ENCODE measurements at regions not wholly inside any gene's neighbourhood (a gene's known extent, or its start where the extent isn't known, plus 50 kb on each side); places are given as distances from the start of the nearest gene placed in this dataset.
"Not testable (repeated sequence)": the region's sequence is repeated elsewhere in the genome, so short reads cannot be mapped to it uniquely, and the experiment has no call there.

DNA sequence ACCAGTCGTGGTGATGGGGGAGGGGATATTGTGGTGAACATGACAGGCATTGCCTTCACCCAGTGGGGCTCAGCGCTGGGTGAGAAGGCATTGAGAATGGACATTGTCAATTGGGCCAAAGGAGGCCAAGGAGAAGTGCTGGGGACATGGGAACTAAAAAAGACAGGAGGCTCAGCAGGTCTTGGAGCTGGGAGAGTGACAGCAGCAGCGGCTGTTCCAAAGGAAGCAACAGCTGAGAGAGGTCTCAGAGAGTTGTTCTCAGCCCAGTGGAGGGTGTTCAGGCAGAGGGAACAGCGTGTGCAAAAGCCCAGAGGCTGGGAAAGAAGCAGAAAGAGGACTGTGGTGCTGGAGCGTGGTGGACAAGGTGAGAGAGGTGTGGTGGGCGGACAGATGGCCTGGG, 56.6 kb upstream of the ASNS start:
- not testable (repeated sequence) for H3K4me2 ChIP-seq (ENCODE audit: extremely low read depth, insufficient read depth, low read length)

DNA sequence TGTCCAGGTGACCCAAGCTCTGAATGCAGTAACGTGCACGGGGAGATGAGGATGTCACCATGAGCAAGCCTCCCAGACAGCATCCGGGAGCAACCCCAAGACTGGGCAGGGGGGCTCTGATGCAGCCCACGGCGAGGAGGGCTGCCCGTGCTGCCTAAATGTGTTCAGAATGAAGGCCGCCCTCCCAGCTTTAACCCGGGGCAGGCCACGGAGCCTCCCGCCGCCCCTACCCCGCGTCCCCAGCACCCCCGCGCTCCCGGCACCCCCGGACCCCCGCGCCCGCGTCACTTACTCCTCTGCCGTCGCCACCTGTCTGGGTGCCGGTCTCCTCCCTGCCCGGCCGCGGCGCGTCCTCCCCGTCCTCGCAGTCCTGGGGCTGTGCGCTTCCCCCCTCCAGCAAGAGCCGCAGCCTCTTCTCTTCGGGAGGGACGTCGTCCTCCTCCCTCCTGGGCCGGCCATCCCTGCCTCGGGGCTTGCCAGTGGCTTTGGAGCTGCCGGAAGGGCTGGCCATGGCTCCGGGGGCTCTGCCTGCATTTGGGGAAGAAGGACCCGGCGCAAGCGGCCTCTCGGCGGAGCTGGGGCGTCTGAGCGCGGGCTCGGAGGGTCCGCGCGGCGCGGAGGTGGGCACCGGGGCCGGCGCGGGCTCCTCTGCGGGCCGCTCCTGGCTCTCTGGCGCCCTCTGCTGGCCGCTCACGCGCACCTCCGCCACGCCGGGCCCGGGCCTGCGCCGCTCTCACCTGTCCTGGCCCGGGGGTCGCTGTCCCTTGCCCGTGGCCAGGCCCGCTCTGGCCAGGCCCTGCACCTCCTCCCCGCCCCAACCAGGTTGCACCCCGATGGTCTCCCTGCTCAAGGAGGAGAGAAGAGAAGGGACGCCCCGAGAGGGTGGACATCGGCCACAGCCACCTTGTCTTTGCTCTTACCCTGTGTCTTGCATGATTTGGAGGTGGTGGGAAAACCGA, 55.9 kb upstream of the ASNS start:
- DNase-seq (ENCODE audit: low read depth in 2 of 2), result peak; percentile 6 to 24

More for the DNA sequence above, 56.6 kb upstream of the ASNS start:
- H3K9me3 ChIP-seq (ENCODE audit: control insufficient read depth, insufficient read depth, low read depth, low read length); H3K4me1 ChIP-seq (ENCODE audit: control insufficient read depth, extremely low read depth, insufficient read depth, low read length); DNase-seq (ENCODE audit: low read depth in 2 of 2); H3K79me2 ChIP-seq (ENCODE audit: control insufficient read depth, insufficient read depth, low read length); H3K9ac ChIP-seq (ENCODE audit: insufficient read depth, low read length); H3K27ac ChIP-seq (ENCODE audit: insufficient read depth, low read length); H3K27me3 ChIP-seq (ENCODE audit: control insufficient read depth, insufficient read depth, low read length); H2AFZ ChIP-seq (ENCODE audit: low read length); H3K36me3 ChIP-seq (ENCODE audit: control insufficient read depth, insufficient read depth, low read length); H4K20me1 ChIP-seq (ENCODE audit: control insufficient read depth, extremely low read depth, insufficient read depth, low read length); H3K4me3 ChIP-seq (replicated peaks in 1 of 4; ENCODE audit: control extremely low read depth in 1 of 4, insufficient read depth in 1 of 4, low read depth in 3 of 4, low read length in 4 of 4): not testable (repeated sequence)

More for the DNA sequence above, 55.9 kb upstream of the ASNS start:
- not testable (repeated sequence) for H3K9ac ChIP-seq (ENCODE audit: insufficient read depth, low read length); H4K20me1 ChIP-seq (ENCODE audit: control insufficient read depth, extremely low read depth, insufficient read depth, low read length); H3K27ac ChIP-seq (ENCODE audit: insufficient read depth, low read length); H3K4me1 ChIP-seq (ENCODE audit: control insufficient read depth, extremely low read depth, insufficient read depth, low read length); H3K36me3 ChIP-seq (ENCODE audit: control insufficient read depth, insufficient read depth, low read length); H3K9me3 ChIP-seq (ENCODE audit: control insufficient read depth, insufficient read depth, low read depth, low read length); H3K27me3 ChIP-seq (ENCODE audit: control insufficient read depth, insufficient read depth, low read length); H2AFZ ChIP-seq (ENCODE audit: low read length); H3K79me2 ChIP-seq (ENCODE audit: control insufficient read depth, insufficient read depth, low read length)
- Histone ChIP-seq H3K4me2 (ENCODE audit: extremely low read depth, insufficient read depth, low read length) (peak overlapping the region; percentile 35), H3K4me3 (replicated peaks in 1 of 4; ENCODE audit: control extremely low read depth in 1 of 4, insufficient read depth in 1 of 4, low read depth in 3 of 4, low read length in 4 of 4) (peak overlapping the region in 2 of 4 experiments; percentile 14 to 49)
- TF ChIP-seq, protein P1, sequence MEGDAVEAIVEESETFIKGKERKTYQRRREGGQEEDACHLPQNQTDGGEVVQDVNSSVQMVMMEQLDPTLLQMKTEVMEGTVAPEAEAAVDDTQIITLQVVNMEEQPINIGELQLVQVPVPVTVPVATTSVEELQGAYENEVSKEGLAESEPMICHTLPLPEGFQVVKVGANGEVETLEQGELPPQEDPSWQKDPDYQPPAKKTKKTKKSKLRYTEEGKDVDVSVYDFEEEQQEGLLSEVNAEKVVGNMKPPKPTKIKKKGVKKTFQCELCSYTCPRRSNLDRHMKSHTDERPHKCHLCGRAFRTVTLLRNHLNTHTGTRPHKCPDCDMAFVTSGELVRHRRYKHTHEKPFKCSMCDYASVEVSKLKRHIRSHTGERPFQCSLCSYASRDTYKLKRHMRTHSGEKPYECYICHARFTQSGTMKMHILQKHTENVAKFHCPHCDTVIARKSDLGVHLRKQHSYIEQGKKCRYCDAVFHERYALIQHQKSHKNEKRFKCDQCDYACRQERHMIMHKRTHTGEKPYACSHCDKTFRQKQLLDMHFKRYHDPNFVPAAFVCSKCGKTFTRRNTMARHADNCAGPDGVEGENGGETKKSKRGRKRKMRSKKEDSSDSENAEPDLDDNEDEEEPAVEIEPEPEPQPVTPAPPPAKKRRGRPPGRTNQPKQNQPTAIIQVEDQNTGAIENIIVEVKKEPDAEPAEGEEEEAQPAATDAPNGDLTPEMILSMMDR (conservative IDR thresholded peaks at IDR 0.05 in 1 of 2, IDR thresholded peaks at IDR 0.05 in 1 of 2; ENCODE audit: low read depth in 1 of 2, low read length in 2 of 2), result peak; percentile 34 to 45
